ENCODE measurements at regions not wholly inside any gene's neighbourhood (a gene's known extent, or its start where the extent isn't known, plus 50 kb on each side); places are given as distances from the start of the nearest gene placed in this dataset.

DNA sequence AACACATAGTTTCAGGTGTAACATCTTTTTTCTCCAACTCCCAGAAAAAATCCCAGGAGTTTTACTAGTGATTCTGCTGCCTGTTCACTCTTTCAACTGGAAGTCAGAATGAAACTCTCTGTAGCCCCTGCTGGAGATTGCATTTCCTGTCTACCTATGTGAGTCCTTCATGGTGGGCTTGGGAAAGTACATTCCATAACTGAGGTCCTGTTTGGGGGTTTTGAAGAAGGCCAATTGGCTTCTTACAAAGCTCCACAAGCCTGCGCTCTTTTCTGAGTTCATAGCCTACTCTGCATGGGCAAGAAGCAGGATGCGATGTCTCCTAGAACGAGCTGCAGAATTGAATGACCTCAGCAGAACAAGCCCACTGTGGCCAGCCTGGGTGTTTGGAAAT, 86.7 kb downstream of the LYZL2 start:
- Histone ChIP-seq H3K27me3 (no peaks in the 10 kb centered on the region), H3K4me1 (replicated peaks in 1 of 2) (peaks cover 20 to 48% of the 10 kb centered on the region in 2 donors), H3K4me3 (no peak overlapping the region), H3K27ac (peak overlapping the region; percentile 16 to 94 (median 84)), H3K36me3 (replicated peaks in 1 of 2) (no peaks in the 10 kb centered on the region), H3K9me3 (replicated peaks in 1 of 3) (no peaks in the 10 kb centered on the region)
- no peak for TF ChIP-seq CTCF (IDR thresholded peaks at IDR 0.05)
- TF ChIP-seq POLR2A (IDR thresholded peaks at IDR 0.05) = no peak
- 76 to 89% (median 86%) methylated on average over 3 of the region's 3 CpGs for WGBS, 4 donors
- peak in 1 of 7 donors; percentile 25 for DNase-seq
- intact Hi-C loops (cut with DNase I) = no loop called here

GRCh38 chr10:30542001-30542894, 87.3 kb downstream of the LYZL2 start:
- peak overlapping the region; percentile 32 to 94 (median 84) for H3K27ac ChIP-seq
- no peaks in the 10 kb centered on the region for H3K36me3 ChIP-seq (replicated peaks in 1 of 2)
- peaks cover 22 to 54% of the 10 kb centered on the region in 2 donors for H3K4me1 ChIP-seq (replicated peaks in 1 of 2)
- no peak overlapping the region for H3K4me3 ChIP-seq
- WGBS, 4 donors = 30 to 40% (median 34%) methylated on average over 14 of the region's 14 CpGs
- no peaks in the 10 kb centered on the region for H3K27me3 ChIP-seq
- TF ChIP-seq CTCF (IDR thresholded peaks at IDR 0.05) (no peak), POLR2A (IDR thresholded peaks at IDR 0.05) (no peak)
- DNase-seq = peak; percentile 72 to 93 (median 83)
- intact Hi-C loops (cut with DNase I) = no loop called here
- H3K9me3 ChIP-seq (replicated peaks in 1 of 3) = no peaks in the 10 kb centered on the region

- no peak overlapping the region for H3K4me3 ChIP-seq
- 72 to 96% (median 85%) methylated on average over 2 of the region's 2 CpGs for WGBS, 4 donors
- TF ChIP-seq POLR2A (IDR thresholded peaks at IDR 0.05) (no peak), CTCF (IDR thresholded peaks at IDR 0.05) (no peak)
- no peaks in the 10 kb centered on the region for H3K9me3 ChIP-seq (replicated peaks in 1 of 3)
- H3K4me1 ChIP-seq (replicated peaks in 1 of 2) = peaks cover 32 to 61% of the 10 kb centered on the region in 2 donors
- H3K27ac ChIP-seq = peak overlapping the region in 1 of 5 donors; percentile 94
- no peak for DNase-seq
- H3K36me3 ChIP-seq (replicated peaks in 1 of 2) = no peaks in the 10 kb centered on the region
- intact Hi-C loops (cut with DNase I) = no loop called here
- no peaks in the 10 kb centered on the region for H3K27me3 ChIP-seq
Observed at GRCh38 chr10:30540276-30540675, 89.3 kb downstream of the LYZL2 start.

DNA sequence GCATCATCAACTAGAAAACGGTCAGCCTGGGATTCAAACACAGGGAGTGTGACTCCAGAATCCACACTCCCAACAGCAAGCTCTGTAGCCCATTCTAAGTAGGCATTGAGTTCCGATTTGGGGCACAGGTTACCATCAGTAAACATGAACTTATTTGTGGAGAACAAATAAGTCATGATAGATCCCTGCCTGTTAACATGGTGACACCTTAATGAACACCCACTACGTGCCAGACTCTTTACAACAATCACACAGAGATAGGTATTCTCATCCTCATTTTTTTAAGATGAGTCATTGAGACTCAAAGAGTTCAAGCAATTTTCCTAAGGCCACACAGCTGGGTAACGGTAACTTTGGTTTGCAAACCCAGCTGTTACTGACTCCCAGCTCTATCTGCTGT, 91.5 kb downstream of the LYZL2 start:
- intact Hi-C loops (cut with DNase I) = loop anchor here in 1 of 2 donors (10.0 kb wide), 1 partner anchor 123 kb away; no protein-coding TSS in a partner anchor
- WGBS, 4 donors = 46 to 55% (median 52%) methylated on average over 4 of the region's 4 CpGs
- Histone ChIP-seq H3K4me3 (no peak overlapping the region), H3K27me3 (no peaks in the 10 kb centered on the region), H3K36me3 (replicated peaks in 1 of 2) (no peaks in the 10 kb centered on the region), H3K27ac (peak overlapping the region in 3 of 5 donors; percentile 10 to 70 (median 68)), H3K9me3 (replicated peaks in 1 of 3) (no peaks in the 10 kb centered on the region), H3K4me1 (replicated peaks in 1 of 2) (peaks cover 29 to 57% of the 10 kb centered on the region in 2 donors)
- no peak for DNase-seq
- TF ChIP-seq POLR2A (IDR thresholded peaks at IDR 0.05) (no peak), CTCF (IDR thresholded peaks at IDR 0.05) (no peak)

Measured in adrenal gland (tissue), 9 donors.